SK-N-SH (cell line): ENCODE measurements at regions not wholly inside any gene's neighbourhood (a gene's known extent, or its start where the extent isn't known, plus 50 kb on each side); places are given as distances from the start of the nearest gene placed in this dataset.

Experiments
- CTCF ChIA-PET: fragments of 300-600, 350-600 bp; formaldehyde crosslinking; extraction: SDS; loops from one replicate; lab custom pipeline; 2021; lab: Yijun Ruan, JAX
- POLR2A ChIA-PET: fragments of 350-600 bp; sonication (Branson Sonifier 250); formaldehyde crosslinking; extraction: SDS; loops from one replicate; lab custom pipeline; 2020; ENCODE audit warnings: antibody characterized with exemption, inconsistent platforms; lab: Yijun Ruan, JAX
- DNase-seq: peaks from one replicate; pipeline ENCODE4 v3.0.0; 2012
- H2AFZ ChIP-seq: fragments of 200-600 bp; sonication (generic); 2 replicates; pipeline ENCODE4 v1.8.1; 2016; ENCODE audit warnings: antibody characterized with exemption, mild to moderate bottlenecking, low read depth
- H3F3A ChIP-seq: fragments of 200-600 bp; sonication (generic); replicated peaks from 2 replicates; pipeline ENCODE3; 2016; ENCODE audit warnings: antibody characterized with exemption, mild to moderate bottlenecking; ENCODE audit not compliant: insufficient read depth
- H3K27ac ChIP-seq, 2 experiments: fragments of 200-500 bp in 1 of 2; fragments of 200-600 bp in 1 of 2; sonication (Bioruptor generic) in 1 of 2; sonication (generic), shearing (Covaris generic) in 1 of 2; 2 replicates each; pipeline versions ENCODE4 v1.5.1 to v1.6.1; 2014 to 2016; ENCODE audit warnings: low read depth in 2 of 2, inconsistent platforms in 1 of 2, low read length in 1 of 2, mild to moderate bottlenecking in 1 of 2, mixed read lengths in 1 of 2
- H3K27me3 ChIP-seq: fragments of 200-600 bp; sonication (generic), shearing (Covaris generic); 2 replicates; pipeline ENCODE4 v1.6.1; 2016; ENCODE audit warnings: mixed run types; ENCODE audit not compliant: insufficient read depth
- H3K36me3 ChIP-seq, 2 experiments: fragments of 200-500 bp in 1 of 2; fragments of 200-600 bp in 1 of 2; sonication (Bioruptor generic) in 1 of 2; sonication (generic) in 1 of 2; replicated peaks in 1 of 2; 2 replicates each; pipeline versions ENCODE3 to v1.5.1; 2014 to 2016; ENCODE audit warnings: low read length in 1 of 2, mild to moderate bottlenecking in 1 of 2; ENCODE audit not compliant: insufficient read depth in 2 of 2, control insufficient read depth in 1 of 2
- H3K4me1 ChIP-seq, 2 experiments: fragments of 200-500 bp in 1 of 2; fragments of 200-600 bp in 1 of 2; sonication (Bioruptor generic) in 1 of 2; sonication (generic), shearing (Covaris generic) in 1 of 2; 2 replicates each; pipeline versions ENCODE4 v1.5.1 to v1.6.1; 2014 to 2016; ENCODE audit warnings: low read depth in 1 of 2, low read length in 1 of 2, mixed run types in 1 of 2; ENCODE audit not compliant: insufficient read depth in 2 of 2, control insufficient read depth in 1 of 2
- H3K4me2 ChIP-seq: fragments of 200-600 bp; sonication (generic), shearing (Covaris generic); 2 replicates; pipeline ENCODE4 v1.6.1; 2017; ENCODE audit warnings: mixed run types
- H3K4me3 ChIP-seq, 2 experiments: fragments of 200-500 bp in 1 of 2; fragments of 200-600 bp in 1 of 2; sonication (Bioruptor generic) in 1 of 2; sonication (generic), shearing (Covaris generic) in 1 of 2; 2 replicates each; pipeline versions ENCODE4 v1.5.1 to v1.8.1; 2014 to 2016; ENCODE audit warnings: low read depth in 2 of 2, inconsistent platforms in 1 of 2, low read length in 1 of 2, mild to moderate bottlenecking in 1 of 2, mixed read lengths in 1 of 2, moderate library complexity in 1 of 2
- H3K79me2 ChIP-seq: fragments of 200-600 bp; sonication (generic); 2 replicates; pipeline ENCODE4 v1.8.1; 2017; ENCODE audit warnings: mild to moderate bottlenecking; ENCODE audit not compliant: insufficient read depth
- H3K9ac ChIP-seq: fragments of 200-600 bp; sonication (generic); 2 replicates; pipeline ENCODE4 v1.6.1; 2017; ENCODE audit warnings: mixed run types
- H3K9me2 ChIP-seq: fragments of 200-600 bp; sonication (generic); 2 replicates; pipeline ENCODE4 v1.6.1; 2017; ENCODE audit warnings: mixed run types
- H3K9me3 ChIP-seq: fragments of 200-600 bp; sonication (generic); 2 replicates; pipeline ENCODE4 v1.6.1; 2017; ENCODE audit warnings: mixed run types, mild to moderate bottlenecking, moderate library complexity
- H4K20me1 ChIP-seq: fragments of 200-600 bp; sonication (generic); 2 replicates; pipeline ENCODE4 v1.6.1; 2017; ENCODE audit warnings: mild to moderate bottlenecking, mixed run types; ENCODE audit not compliant: insufficient read depth
- CHD2 ChIP-seq: fragments of 150-350 bp; IDR thresholded peaks from 2 replicates; pipeline ENCODE4 v1.6.1; 2018; ENCODE audit warnings: low read length; ENCODE audit not compliant: partially characterized antibody
- CTCF ChIP-seq: fragments of 200-600 bp; sonication (generic); IDR thresholded peaks from 2 replicates; pipeline ENCODE4 v1.6.1; 2017; ENCODE audit warnings: antibody characterized with exemption, mild to moderate bottlenecking, moderate library complexity
- ELF1 ChIP-seq: IDR thresholded peaks from 2 replicates; pipeline ENCODE4 v1.4.0; 2012
- EP300 ChIP-seq, 2 experiments: IDR thresholded peaks; 2 replicates each; pipeline versions ENCODE4 v1.4.0 to v1.6.1; 2012; ENCODE audit warnings: borderline replicate concordance in 1 of 2, low read depth in 1 of 2, low read length in 1 of 2
- FOSL2 ChIP-seq: IDR thresholded peaks from 2 replicates; pipeline ENCODE4 v1.4.0; 2012; ENCODE audit warnings: low read depth, mild to moderate bottlenecking, moderate library complexity, borderline replicate concordance
- FOXJ3 ChIP-seq: sonication (generic); formaldehyde crosslinking; IDR thresholded peaks from 2 replicates; pipeline ENCODE4 v1.5.1; 2020; ENCODE audit warnings: mild to moderate bottlenecking, missing genetic modification reagents
- FOXM1 ChIP-seq: IDR thresholded peaks from 2 replicates; pipeline ENCODE4 v1.4.0; 2012; ENCODE audit warnings: low read depth, mild to moderate bottlenecking
- GABPA ChIP-seq: IDR thresholded peaks from 2 replicates; pipeline ENCODE4 v1.4.0; 2012; ENCODE audit warnings: low read depth, mild to moderate bottlenecking
- GATA2 ChIP-seq: sonication (generic); formaldehyde crosslinking; IDR thresholded peaks from 2 replicates; pipeline ENCODE4 v1.5.0; 2020; ENCODE audit warnings: mild to moderate bottlenecking, missing genetic modification reagents
- IRF3 ChIP-seq: fragments of 150-350 bp; IDR thresholded peaks from 2 replicates; pipeline ENCODE4 v1.6.1; 2016; ENCODE audit warnings: mild to moderate bottlenecking, low read depth, low read length
- JUND ChIP-seq: IDR thresholded peaks from 2 replicates; pipeline ENCODE4 v1.4.0; 2012
- MAX ChIP-seq: IDR thresholded peaks from 2 replicates; pipeline ENCODE4 v1.4.0; 2012; ENCODE audit warnings: low read depth
- MEF2A ChIP-seq: IDR thresholded peaks from 2 replicates; pipeline ENCODE4 v1.4.0; 2012; ENCODE audit warnings: low read depth, borderline replicate concordance
- MXI1 ChIP-seq: IDR thresholded peaks from 2 replicates; pipeline ENCODE4 v1.6.1; 2012; ENCODE audit warnings: mild to moderate bottlenecking, low read depth, low read length, improper control_type of control experiment
- NFIC ChIP-seq: IDR thresholded peaks from 2 replicates; pipeline ENCODE4 v1.4.0; 2012; ENCODE audit warnings: borderline replicate concordance
- NRF1 ChIP-seq: IDR thresholded peaks from 2 replicates; pipeline ENCODE4 v1.6.1; 2012; ENCODE audit warnings: low read depth, mild to moderate bottlenecking, low read length
- PBX3 ChIP-seq: IDR thresholded peaks from 2 replicates; pipeline ENCODE4; 2012
- POLR2AphosphoS5 ChIP-seq: IDR thresholded peaks from 2 replicates; pipeline ENCODE4 v1.6.1; 2012; ENCODE audit warnings: low read depth, low read length
- RAD21 ChIP-seq: IDR thresholded peaks from 2 replicates; pipeline ENCODE4 v1.6.1; 2012; ENCODE audit warnings: mild to moderate bottlenecking, low read length
- RCOR1 ChIP-seq: fragments of 150-350 bp; IDR thresholded peaks from 2 replicates; pipeline ENCODE4 v1.6.1; 2017; ENCODE audit warnings: antibody characterized with exemption, low read length
- RFX5 ChIP-seq: IDR thresholded peaks from 2 replicates; pipeline ENCODE4 v1.6.1; 2012; ENCODE audit warnings: mild to moderate bottlenecking, improper control_type of control experiment, low read length
- RXRA ChIP-seq: IDR thresholded peaks from 2 replicates; pipeline ENCODE4 v1.4.0; 2012; ENCODE audit warnings: low read depth, mild to moderate bottlenecking, borderline replicate concordance
- SIN3A ChIP-seq: IDR thresholded peaks from 2 replicates; pipeline ENCODE4 v1.6.1; 2012; ENCODE audit warnings: low read depth, mild to moderate bottlenecking, low read length, moderate library complexity, borderline replicate concordance
- SMC3 ChIP-seq: IDR thresholded peaks from 2 replicates; pipeline ENCODE4 v1.6.1; 2012; ENCODE audit warnings: low read depth, low read length, improper control_type of control experiment
- TAF1 ChIP-seq: IDR thresholded peaks from 2 replicates; pipeline ENCODE4 v1.6.1; 2012; ENCODE audit warnings: low read depth, mild to moderate bottlenecking, low read length, moderate library complexity, borderline replicate concordance
- TCF12 ChIP-seq: IDR thresholded peaks from 2 replicates; pipeline ENCODE4 v1.4.0; 2012
- TEAD4 ChIP-seq: IDR thresholded peaks from 2 replicates; pipeline ENCODE4 v1.4.0; 2012; ENCODE audit warnings: mild to moderate bottlenecking, borderline replicate concordance; ENCODE audit not compliant: insufficient read depth
- USF1 ChIP-seq: IDR thresholded peaks from 2 replicates; pipeline ENCODE4 v1.4.0; 2012; ENCODE audit warnings: low read depth, borderline replicate concordance
- YY1 ChIP-seq: IDR thresholded peaks from 2 replicates; pipeline ENCODE4 v1.4.0; 2012; ENCODE audit warnings: low read depth, mild to moderate bottlenecking
- ZBTB33 ChIP-seq: IDR thresholded peaks from 2 replicates; pipeline ENCODE4 v1.4.0; 2012; ENCODE audit warnings: low read depth, borderline replicate concordance
- WGBS: methylation state at CpG from one replicate; pipeline ENCODE4 v1.1.6; 2017; ENCODE audit warnings: low lambda C conversion rate; 5-methylcytosine and 5-hydroxymethylcytosine counted together

- H2AFZ ChIP-seq: peak overlapping the region; percentile 83
- H3K4me2 ChIP-seq: peak overlapping the region; percentile 59
- peak overlapping the region in 1 of 2 experiments; percentile 18; a peak in 1 of 4 replicates for H3K4me3 ChIP-seq
- no peaks in the 10 kb centered on the region for H3K27me3 ChIP-seq
- peaks cover 0 to 10% of the 10 kb centered on the region in 2 experiments; a peak in 1 of 4 replicates for H3K4me1 ChIP-seq
- peak overlapping the region; percentile 42; the same call in 1 of the 2 replicates for H3K9ac ChIP-seq
- no peaks in the 10 kb centered on the region for H3K9me3 ChIP-seq
- no peaks in the 10 kb centered on the region for H4K20me1 ChIP-seq
- DNase-seq: no peak
- H3K79me2 ChIP-seq: no peaks in the 10 kb centered on the region
- H3K27ac ChIP-seq: peak overlapping the region in 1 of 2 experiments; percentile 92; a peak in 2 of 4 replicates
- CTCF ChIA-PET: no interaction called here
- 4% methylated on average over 3 of the region's 3 CpGs for WGBS
- peaks cover 29% of the 10 kb centered on the region for H3F3A ChIP-seq
- H3K36me3 ChIP-seq: no peaks in the 10 kb centered on the region
- no peaks in the 10 kb centered on the region for H3K9me2 ChIP-seq
- POLR2A ChIA-PET: no interaction called here
- TF ChIP-seq USF1 (no peak), ELF1 (peak; percentile 70; the same call in 1 of the 2 replicates), RCOR1 (no peak), NRF1 (no peak), MEF2A (peak; percentile 42; the same call in 1 of the 2 replicates), MXI1 (no peak), TEAD4 (peak; percentile 73), TCF12 (peak; percentile 91), MAX (no peak), GATA2 (CRISPR knock-in tag) (no peak), FOXJ3 (CRISPR knock-in tag) (no peak), CHD2 (no peak), SIN3A (no peak), YY1 (peak; percentile 42; the same call in 1 of the 2 replicates), CTCF (no peak), POLR2AphosphoS5 (peak; percentile 44; the same call in 1 of the 2 replicates), FOXM1 (0 out of 2 replicates have a peak, but pooled peaks have one; percentile 38), RAD21 (no peak), FOSL2 (peak; percentile 99), RFX5 (no peak), ZBTB33 (peak; percentile 73; the same call in 1 of the 2 replicates), NFIC (peak; percentile 90), GABPA (no peak), PBX3 (peak; percentile 80), IRF3 (no peak), RXRA (peak; percentile 77), EP300 (IDR thresholded peaks at IDR 0.05; ENCODE audit: borderline replicate concordance in 1 of 2, low read depth in 1 of 2, low read length in 1 of 2) (peak in 1 of 2 experiments; percentile 84; a peak in 2 of 4 replicates), SMC3 (no peak), TAF1 (no peak), JUND (peak; percentile 94)
Measured at GRCh38 chr18:22674272-22674671, 256.6 kb upstream of the CTAGE1 start.
